GM19395 (cell line): ENCODE measurements at regions not wholly inside any gene's neighbourhood (a gene's known extent, or its start where the extent isn't known, plus 50 kb on each side); places are given as distances from the start of the nearest gene placed in this dataset.
A peak's percentile ranks its signal among the peaks of the same experiment; 100 is the strongest.
"Not testable (repeated sequence)": the region's sequence is repeated elsewhere in the genome, so short reads cannot be mapped to it uniquely, and the experiment has no call there.

Experiments
- ATAC-seq: cut with Tn5 transposase; IDR thresholded peaks from one replicate; pipeline ENCODE4 v1.9.1; 2021; ENCODE audit warnings: mild to moderate bottlenecking, moderate library complexity; ENCODE audit not compliant: unreplicated experiment

GRCh38 chr3:125915437-125915787, 53.6 kb upstream of the ROPN1B start:
- ATAC-seq, result not testable (repeated sequence)

- ATAC-seq, result peak; percentile 86
Observed at GRCh38 chr3:125915792-125916375, 53.1 kb upstream of the ROPN1B start.

- peak; percentile 34 for ATAC-seq
Observed at GRCh38 chr3:125916376-125916978, 52.5 kb upstream of the ROPN1B start.

- not testable (repeated sequence) for ATAC-seq
Observed at GRCh38 chr3:125917020-125917549, 51.9 kb upstream of the ROPN1B start.

- ATAC-seq, result not testable (repeated sequence)
Observed at GRCh38 chr3:125918024-125918423, 51.0 kb upstream of the ROPN1B start.

GRCh38 chr3:125918451-125918850, 50.5 kb upstream of the ROPN1B start:
- ATAC-seq, result not testable (repeated sequence)

- ATAC-seq, result not testable (repeated sequence)
Observed at GRCh38 chr3:125918866-125919265, 50.1 kb upstream of the ROPN1B start.
